ENCODE measurements at regions not wholly inside any gene's neighbourhood (a gene's known extent, or its start where the extent isn't known, plus 50 kb on each side); places are given as distances from the start of the nearest gene placed in this dataset.

DNA sequence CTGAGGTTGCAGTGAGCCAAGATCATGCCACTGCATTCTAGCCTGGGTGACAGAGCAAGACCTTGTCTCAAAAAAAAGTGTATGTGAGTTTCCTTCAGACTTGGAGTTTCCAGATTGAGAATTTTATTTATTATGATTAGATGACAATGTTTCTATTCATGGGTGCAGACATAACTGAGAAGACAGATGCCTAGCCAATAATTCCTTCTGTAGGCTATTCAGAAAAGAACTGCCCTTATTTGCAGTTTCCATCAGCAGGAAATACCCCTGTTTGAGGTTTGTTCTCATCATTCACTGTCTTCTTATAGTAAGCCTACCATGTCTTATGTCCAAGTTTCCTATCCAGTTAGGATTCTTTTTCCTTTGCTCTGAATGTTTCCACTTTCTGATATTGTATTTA lies 269.0 kb downstream of the KTN1 start:
- no peak for TF ChIP-seq POLR2A (IDR thresholded peaks at IDR 0.05)
- TF ChIP-seq, protein P1, sequence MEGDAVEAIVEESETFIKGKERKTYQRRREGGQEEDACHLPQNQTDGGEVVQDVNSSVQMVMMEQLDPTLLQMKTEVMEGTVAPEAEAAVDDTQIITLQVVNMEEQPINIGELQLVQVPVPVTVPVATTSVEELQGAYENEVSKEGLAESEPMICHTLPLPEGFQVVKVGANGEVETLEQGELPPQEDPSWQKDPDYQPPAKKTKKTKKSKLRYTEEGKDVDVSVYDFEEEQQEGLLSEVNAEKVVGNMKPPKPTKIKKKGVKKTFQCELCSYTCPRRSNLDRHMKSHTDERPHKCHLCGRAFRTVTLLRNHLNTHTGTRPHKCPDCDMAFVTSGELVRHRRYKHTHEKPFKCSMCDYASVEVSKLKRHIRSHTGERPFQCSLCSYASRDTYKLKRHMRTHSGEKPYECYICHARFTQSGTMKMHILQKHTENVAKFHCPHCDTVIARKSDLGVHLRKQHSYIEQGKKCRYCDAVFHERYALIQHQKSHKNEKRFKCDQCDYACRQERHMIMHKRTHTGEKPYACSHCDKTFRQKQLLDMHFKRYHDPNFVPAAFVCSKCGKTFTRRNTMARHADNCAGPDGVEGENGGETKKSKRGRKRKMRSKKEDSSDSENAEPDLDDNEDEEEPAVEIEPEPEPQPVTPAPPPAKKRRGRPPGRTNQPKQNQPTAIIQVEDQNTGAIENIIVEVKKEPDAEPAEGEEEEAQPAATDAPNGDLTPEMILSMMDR (IDR thresholded peaks at IDR 0.05) = no peak

All from adrenal gland (tissue), 5 donors.